ENCODE measurements at regions not wholly inside any gene's neighbourhood (a gene's known extent, or its start where the extent isn't known, plus 50 kb on each side); places are given as distances from the start of the nearest gene placed in this dataset.

GRCh38 chr2:129324349-129324748, 655.1 kb upstream of the RAB6C start:
- TF ChIP-seq TAF1 (IDR thresholded peaks at IDR 0.05; ENCODE audit: low read depth, low read length) (no peak), POLR2A (IDR thresholded peaks at IDR 0.05; ENCODE audit: low read depth, low read length) (no peak)
